Prostate gland (tissue), 2 donors: ENCODE measurements at regions not wholly inside any gene's neighbourhood (a gene's known extent, or its start where the extent isn't known, plus 50 kb on each side); places are given as distances from the start of the nearest gene placed in this dataset.

Experiments used
- DNase-seq: peaks from one replicate; pipeline ENCODE4 v3.0.0-alpha.2; 2019; ENCODE audit warnings: low spot score
- H3K27ac ChIP-seq, 2 donors: fragments of 200-600 bp; sonication (generic); 2 replicates each; pipeline ENCODE4 v1.5.1; 2017 to 2019
- H3K27me3 ChIP-seq: fragments of 200-600 bp; sonication (generic); replicated peaks from 2 replicates; pipeline ENCODE4 v1.5.1; 2019; ENCODE audit not compliant: insufficient read depth
- H3K36me3 ChIP-seq, 2 donors: fragments of 200-600 bp; sonication (generic); 1 replicate in 1 of 2; 2 replicates in 1 of 2; pipeline versions ENCODE4 v1.5.1 to v1.8.1; 2017 to 2019
- H3K4me1 ChIP-seq: fragments of 200-600 bp; sonication (generic); replicated peaks from 2 replicates; pipeline ENCODE4 v1.5.1; 2019
- H3K4me3 ChIP-seq, 2 donors: fragments of 200-600 bp; sonication (generic); 2 replicates each; pipeline ENCODE4 v1.5.1; 2017 to 2019
- H3K9me3 ChIP-seq: fragments of 200-600 bp; sonication (generic); 2 replicates; pipeline ENCODE4 v1.5.1; 2017
- POLR2A ChIP-seq: fragments of 450-650 bp; IDR thresholded peaks from one replicate; pipeline ENCODE4 v1.6.1; 2016; ENCODE audit warnings: antibody characterized with exemption, mild to moderate bottlenecking
- POLR2AphosphoS5 ChIP-seq: sonication (generic); formaldehyde crosslinking; IDR thresholded peaks from one replicate; pipeline ENCODE4 v1.6.1; 2017; ENCODE audit warnings: antibody characterized with exemption
- WGBS: methylation state at CpG from one replicate; pipeline ENCODE4 v1.1.5; 2018; 5-methylcytosine and 5-hydroxymethylcytosine counted together
- intact Hi-C: fragments of 100-400 bp; cut with DNase I; formaldehyde crosslinking; loops from one replicate; pipeline ENCODE4 v1.14.2; 2022
- TF ChIP-seq, protein P1 (sequence below), 4 experiments: fragments of 200-600 bp in 2 of 4; fragments of 450-650 bp in 2 of 4; sonication (generic) in 2 of 4; IDR thresholded peaks; 1 replicate in 3 of 4; 2 replicates in 1 of 4; pipeline ENCODE4 v1.5.1; 2016 to 2019; ENCODE audit warnings: antibody characterized with exemption in 4 of 4, mild to moderate bottlenecking in 2 of 4, moderate library complexity in 2 of 4

DNA sequence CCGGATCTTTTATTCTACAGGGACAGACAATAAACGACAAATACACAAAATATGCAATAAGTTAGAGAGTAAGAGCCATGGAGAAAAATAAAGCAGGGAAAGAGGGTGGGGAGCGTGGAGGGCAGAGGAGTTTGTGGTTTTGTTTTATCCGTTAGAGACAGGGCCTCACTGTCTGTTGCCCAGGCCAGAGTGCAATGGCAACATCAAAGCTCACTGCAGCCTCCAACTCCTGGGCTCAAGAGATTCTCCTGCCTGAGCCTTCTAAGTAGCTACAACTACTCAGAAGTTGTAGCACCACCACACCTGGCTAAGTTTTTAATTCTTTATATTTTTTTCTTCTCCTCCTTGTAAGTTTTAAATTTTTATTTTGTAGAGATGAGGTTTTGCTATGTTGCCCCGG lies 54.5 kb upstream of the CTNNA1 start:
- Histone ChIP-seq H3K4me3 (no peak overlapping the region), H3K4me1 (no peaks in the 10 kb centered on the region), H3K36me3 (no peaks in the 10 kb centered on the region), H3K27ac (no peak overlapping the region), H3K9me3 (no peaks in the 10 kb centered on the region), H3K27me3 (no peaks in the 10 kb centered on the region)
- 81% methylated on average over 5 of the region's 5 CpGs for WGBS
- TF ChIP-seq POLR2AphosphoS5 (no peak), POLR2A (no peak)
- TF ChIP-seq, protein P1, sequence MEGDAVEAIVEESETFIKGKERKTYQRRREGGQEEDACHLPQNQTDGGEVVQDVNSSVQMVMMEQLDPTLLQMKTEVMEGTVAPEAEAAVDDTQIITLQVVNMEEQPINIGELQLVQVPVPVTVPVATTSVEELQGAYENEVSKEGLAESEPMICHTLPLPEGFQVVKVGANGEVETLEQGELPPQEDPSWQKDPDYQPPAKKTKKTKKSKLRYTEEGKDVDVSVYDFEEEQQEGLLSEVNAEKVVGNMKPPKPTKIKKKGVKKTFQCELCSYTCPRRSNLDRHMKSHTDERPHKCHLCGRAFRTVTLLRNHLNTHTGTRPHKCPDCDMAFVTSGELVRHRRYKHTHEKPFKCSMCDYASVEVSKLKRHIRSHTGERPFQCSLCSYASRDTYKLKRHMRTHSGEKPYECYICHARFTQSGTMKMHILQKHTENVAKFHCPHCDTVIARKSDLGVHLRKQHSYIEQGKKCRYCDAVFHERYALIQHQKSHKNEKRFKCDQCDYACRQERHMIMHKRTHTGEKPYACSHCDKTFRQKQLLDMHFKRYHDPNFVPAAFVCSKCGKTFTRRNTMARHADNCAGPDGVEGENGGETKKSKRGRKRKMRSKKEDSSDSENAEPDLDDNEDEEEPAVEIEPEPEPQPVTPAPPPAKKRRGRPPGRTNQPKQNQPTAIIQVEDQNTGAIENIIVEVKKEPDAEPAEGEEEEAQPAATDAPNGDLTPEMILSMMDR (IDR thresholded peaks at IDR 0.05), result no peak
- intact Hi-C loops, result no loop called here
- no peak for DNase-seq

DNA sequence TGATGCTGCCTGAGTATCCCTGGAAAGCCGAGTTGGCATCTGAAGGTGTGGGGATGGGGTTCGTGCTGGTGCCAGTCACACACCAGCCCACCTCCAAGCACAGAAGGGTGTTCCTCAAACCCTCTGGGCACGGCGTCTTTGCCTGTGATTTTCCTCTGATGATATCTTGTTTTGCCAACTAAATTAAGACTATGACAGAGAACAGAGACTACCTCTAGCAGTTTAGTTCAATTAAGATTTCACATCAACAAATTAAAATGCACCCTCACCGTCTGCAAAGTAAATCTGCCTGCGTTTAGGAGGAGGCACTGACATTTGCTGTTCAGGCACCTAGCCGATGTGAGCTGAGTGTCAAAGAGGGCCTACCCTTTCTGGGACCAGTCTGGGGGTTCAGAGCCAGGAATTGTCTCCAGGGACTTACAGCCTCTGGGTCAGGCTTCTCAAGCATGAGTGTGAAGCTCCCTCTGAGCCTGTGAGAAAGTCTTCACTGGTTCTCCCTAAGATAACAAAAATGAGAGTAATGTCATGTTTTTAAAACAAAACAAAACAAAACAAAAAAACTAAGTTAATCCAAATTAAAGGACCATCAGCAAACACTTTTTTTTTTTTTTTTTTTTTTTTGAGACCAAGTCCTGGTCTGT lies 55.4 kb upstream of the CTNNA1 start:
- Histone ChIP-seq H3K9me3 (no peaks in the 10 kb centered on the region), H3K4me3 (no peak overlapping the region), H3K27ac (no peak overlapping the region), H3K27me3 (no peaks in the 10 kb centered on the region), H3K36me3 (no peaks in the 10 kb centered on the region), H3K4me1 (no peaks in the 10 kb centered on the region)
- WGBS, result 85% methylated on average over 7 of the region's 7 CpGs
- DNase-seq, result no peak
- no peak for TF ChIP-seq POLR2A
- TF ChIP-seq, protein P1 (IDR thresholded peaks at IDR 0.05), result no peak
- no peak for TF ChIP-seq POLR2AphosphoS5
- intact Hi-C loops, result no loop called here

DNA sequence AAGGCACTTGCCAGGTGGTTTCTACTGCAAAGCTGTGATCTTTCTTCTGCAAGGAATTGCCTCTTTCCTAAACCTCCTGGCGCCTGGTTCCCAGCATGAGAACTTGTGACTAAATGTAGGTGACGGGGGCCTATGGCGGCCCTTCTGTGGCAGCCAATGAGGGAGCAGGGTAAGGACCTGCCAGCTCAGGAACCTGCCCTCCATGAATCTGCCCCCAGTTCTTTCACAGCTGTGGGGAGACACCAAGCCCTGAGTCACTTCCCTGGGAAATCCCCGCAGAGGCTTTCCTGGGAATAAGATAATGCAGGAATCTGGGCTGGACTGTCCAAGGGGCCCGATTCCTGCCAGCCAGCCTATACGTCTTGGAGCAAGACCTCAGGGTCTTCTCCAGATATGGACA lies 56.7 kb upstream of the CTNNA1 start:
- no peak overlapping the region for H3K27ac ChIP-seq
- 87% methylated on average over 6 of the region's 6 CpGs for WGBS
- H3K4me3 ChIP-seq, result no peak overlapping the region
- no peaks in the 10 kb centered on the region for H3K9me3 ChIP-seq
- DNase-seq, result no peak
- H3K36me3 ChIP-seq, result no peaks in the 10 kb centered on the region
- H3K4me1 ChIP-seq, result no peaks in the 10 kb centered on the region
- TF ChIP-seq, protein P1 (IDR thresholded peaks at IDR 0.05), result no peak
- TF ChIP-seq POLR2AphosphoS5 (no peak), POLR2A (no peak)
- intact Hi-C loops, result no loop called here
- H3K27me3 ChIP-seq, result no peaks in the 10 kb centered on the region

DNA sequence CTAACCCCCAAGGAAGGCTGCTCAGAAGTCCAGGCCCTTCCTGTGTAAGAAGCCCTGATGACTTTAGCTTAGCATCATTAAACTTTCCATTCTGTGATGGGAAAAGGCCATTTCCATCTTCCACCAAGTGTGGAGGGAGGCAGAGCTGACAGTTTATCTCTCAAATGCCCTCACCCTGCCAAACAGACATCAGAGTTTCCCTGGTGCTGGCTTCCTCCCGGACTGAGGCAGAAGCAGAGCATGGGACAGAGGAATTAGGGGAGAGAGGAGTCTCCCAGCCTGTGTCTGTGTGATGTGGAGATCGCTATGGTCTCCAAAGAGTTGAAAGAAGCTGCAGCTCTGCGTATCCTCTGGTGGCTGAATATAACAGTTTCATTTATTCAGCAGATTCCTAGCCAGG lies 57.4 kb upstream of the CTNNA1 start:
- intact Hi-C loops, result no loop called here
- no peak for DNase-seq
- no peaks in the 10 kb centered on the region for H3K9me3 ChIP-seq

DNA sequence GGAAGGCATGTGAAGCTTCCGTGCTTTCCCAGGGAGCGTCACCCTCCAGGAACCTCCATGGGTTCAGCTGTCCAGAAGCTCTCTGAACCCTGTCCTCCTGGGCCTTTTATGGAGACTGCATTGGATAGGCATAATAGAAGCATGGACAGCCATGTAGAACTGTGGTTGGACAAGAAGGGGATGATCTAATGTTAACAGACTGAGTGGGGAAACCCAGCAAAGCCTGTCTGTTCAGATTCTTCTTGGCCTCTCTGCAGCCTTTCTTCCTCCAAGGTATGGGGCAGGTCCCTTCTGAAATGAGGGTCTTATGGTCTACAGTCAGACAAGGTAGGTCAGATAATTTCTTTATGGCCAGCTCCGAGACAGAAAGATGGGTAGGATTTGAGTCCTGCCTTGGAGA lies 59.1 kb upstream of the CTNNA1 start:
- Histone ChIP-seq H3K4me1 (no peaks in the 10 kb centered on the region), H3K4me3 (no peak overlapping the region), H3K27me3 (no peaks in the 10 kb centered on the region), H3K36me3 (no peaks in the 10 kb centered on the region), H3K9me3 (no peaks in the 10 kb centered on the region), H3K27ac (no peak overlapping the region)
- DNase-seq, result no peak
- no peak for TF ChIP-seq POLR2AphosphoS5
- TF ChIP-seq POLR2A, result no peak
- TF ChIP-seq, protein P1 (IDR thresholded peaks at IDR 0.05), result no peak
- WGBS, result 93% methylated on average over 3 of the region's 3 CpGs
- intact Hi-C loops, result no loop called here

More for the DNA sequence above, 57.4 kb upstream of the CTNNA1 start:
- no peak for TF ChIP-seq POLR2AphosphoS5
- no peak for TF ChIP-seq POLR2A
- TF ChIP-seq, protein P1 (IDR thresholded peaks at IDR 0.05), result no peak
- Histone ChIP-seq H3K27ac (no peak overlapping the region), H3K4me3 (no peak overlapping the region), H3K27me3 (no peaks in the 10 kb centered on the region), H3K4me1 (no peaks in the 10 kb centered on the region), H3K36me3 (no peaks in the 10 kb centered on the region)
- WGBS, result 87% methylated on average over 3 of the region's 3 CpGs
